ENCODE measurements at regions not wholly inside any gene's neighbourhood (a gene's known extent, or its start where the extent isn't known, plus 50 kb on each side); places are given as distances from the start of the nearest gene placed in this dataset.

DNA sequence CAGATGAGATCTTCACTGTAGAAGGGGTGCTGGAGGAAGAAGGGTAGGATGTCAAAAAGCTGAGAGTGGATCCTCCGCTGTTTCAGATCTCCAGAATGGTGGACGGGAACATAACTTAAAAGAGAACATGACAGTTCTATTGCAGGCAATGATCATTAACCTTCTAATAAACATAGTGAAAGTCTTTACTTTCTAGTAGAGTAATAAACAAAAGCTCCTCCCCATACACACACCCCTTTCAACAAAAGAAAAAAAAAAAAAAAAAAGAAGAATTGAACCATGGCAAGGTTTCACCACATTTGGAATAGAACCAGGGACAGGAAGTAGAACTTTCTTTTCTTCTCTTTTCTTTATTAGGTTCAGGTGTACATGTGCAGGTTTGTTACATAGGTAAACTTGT is 768.1 kb upstream of the RIOK2 start:
- no peak for DNase-seq (ENCODE audit: unreplicated experiment)
- Mint-ChIP-seq H3K4me1 (ENCODE audit: insufficient read depth, unreplicated experiment) (no peaks in the 10 kb centered on the region), H3K4me3 (ENCODE audit: unreplicated experiment) (no peak overlapping the region), H3K36me3 (ENCODE audit: insufficient read depth, unreplicated experiment) (no peaks in the 10 kb centered on the region), H3K9me3 (ENCODE audit: unreplicated experiment) (peaks cover 8% of the 10 kb centered on the region), H3K27ac (ENCODE audit: low read depth, unreplicated experiment) (no peak overlapping the region), H3K27me3 (ENCODE audit: insufficient read depth, unreplicated experiment) (no peaks in the 10 kb centered on the region)
- intact Hi-C loops (cut with micrococcal nuclease), result no loop called here
- no TSS peak for BruUV-seq (replicated peaks)
- TF ChIP-seq, protein P1, sequence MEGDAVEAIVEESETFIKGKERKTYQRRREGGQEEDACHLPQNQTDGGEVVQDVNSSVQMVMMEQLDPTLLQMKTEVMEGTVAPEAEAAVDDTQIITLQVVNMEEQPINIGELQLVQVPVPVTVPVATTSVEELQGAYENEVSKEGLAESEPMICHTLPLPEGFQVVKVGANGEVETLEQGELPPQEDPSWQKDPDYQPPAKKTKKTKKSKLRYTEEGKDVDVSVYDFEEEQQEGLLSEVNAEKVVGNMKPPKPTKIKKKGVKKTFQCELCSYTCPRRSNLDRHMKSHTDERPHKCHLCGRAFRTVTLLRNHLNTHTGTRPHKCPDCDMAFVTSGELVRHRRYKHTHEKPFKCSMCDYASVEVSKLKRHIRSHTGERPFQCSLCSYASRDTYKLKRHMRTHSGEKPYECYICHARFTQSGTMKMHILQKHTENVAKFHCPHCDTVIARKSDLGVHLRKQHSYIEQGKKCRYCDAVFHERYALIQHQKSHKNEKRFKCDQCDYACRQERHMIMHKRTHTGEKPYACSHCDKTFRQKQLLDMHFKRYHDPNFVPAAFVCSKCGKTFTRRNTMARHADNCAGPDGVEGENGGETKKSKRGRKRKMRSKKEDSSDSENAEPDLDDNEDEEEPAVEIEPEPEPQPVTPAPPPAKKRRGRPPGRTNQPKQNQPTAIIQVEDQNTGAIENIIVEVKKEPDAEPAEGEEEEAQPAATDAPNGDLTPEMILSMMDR (IDR thresholded peaks at IDR 0.05; ENCODE audit: unreplicated experiment), result no peak
- ChIA-PET CTCF (interaction anchor here (0.6 to 0.9 kb wide), 4 partner anchors 9 to 422 kb away, joined by 3 to 4 read pairs (median 3); no protein-coding TSS in a partner anchor), POLR2A (interaction anchor here (0.8 kb wide), 1 partner anchor 185 kb away, joined by 3 read pairs; no protein-coding TSS in a partner anchor)

GRCh38 chr5:97955450-97955849 is 772.4 kb upstream of the RIOK2 start:
- Mint-ChIP-seq H3K4me1 (ENCODE audit: insufficient read depth, unreplicated experiment) (no peaks in the 10 kb centered on the region), H3K27me3 (ENCODE audit: insufficient read depth, unreplicated experiment) (no peaks in the 10 kb centered on the region), H3K9me3 (ENCODE audit: unreplicated experiment) (peaks cover 8% of the 10 kb centered on the region), H3K36me3 (ENCODE audit: insufficient read depth, unreplicated experiment) (no peaks in the 10 kb centered on the region), H3K27ac (ENCODE audit: low read depth, unreplicated experiment) (no peak overlapping the region), H3K4me3 (ENCODE audit: unreplicated experiment) (no peak overlapping the region)
- intact Hi-C loops (cut with micrococcal nuclease), result no loop called here
- DNase-seq (ENCODE audit: unreplicated experiment), result no peak
- CTCF ChIA-PET, result no interaction called here
- POLR2A ChIA-PET, result no interaction called here
- TF ChIP-seq, protein P1 (IDR thresholded peaks at IDR 0.05; ENCODE audit: unreplicated experiment), result no peak
- no TSS peak for BruUV-seq (replicated peaks)

- no TSS peak for BruUV-seq (replicated peaks)
- Mint-ChIP-seq H3K27ac (ENCODE audit: low read depth, unreplicated experiment) (no peak overlapping the region), H3K9me3 (ENCODE audit: unreplicated experiment) (no peaks in the 10 kb centered on the region), H3K4me1 (ENCODE audit: insufficient read depth, unreplicated experiment) (no peaks in the 10 kb centered on the region), H3K27me3 (ENCODE audit: insufficient read depth, unreplicated experiment) (no peaks in the 10 kb centered on the region), H3K36me3 (ENCODE audit: insufficient read depth, unreplicated experiment) (no peaks in the 10 kb centered on the region), H3K4me3 (ENCODE audit: unreplicated experiment) (no peak overlapping the region)
- intact Hi-C loops (cut with micrococcal nuclease), result no loop called here
- TF ChIP-seq, protein P1 (IDR thresholded peaks at IDR 0.05; ENCODE audit: unreplicated experiment), result no peak
- ChIA-PET CTCF (interaction anchor here (0.6 kb wide), 2 partner anchors 32 to 413 kb away, joined by 3 read pairs; no protein-coding TSS in a partner anchor), POLR2A (no interaction called here)
- no peak for DNase-seq (ENCODE audit: unreplicated experiment)
These were observed 784.2 kb upstream of the RIOK2 start for GRCh38 chr5:97967292-97967691.

GRCh38 chr5:97968346-97968745 is 785.3 kb upstream of the RIOK2 start:
- H3K27me3 Mint-ChIP-seq (ENCODE audit: insufficient read depth, unreplicated experiment), result no peaks in the 10 kb centered on the region
- no peak overlapping the region for H3K4me3 Mint-ChIP-seq (ENCODE audit: unreplicated experiment)
- POLR2A ChIA-PET, result no interaction called here
- no peaks in the 10 kb centered on the region for H3K36me3 Mint-ChIP-seq (ENCODE audit: insufficient read depth, unreplicated experiment)
- TF ChIP-seq, protein P1 (IDR thresholded peaks at IDR 0.05; ENCODE audit: unreplicated experiment), result no peak
- no TSS peak for BruUV-seq (replicated peaks)
- CTCF ChIA-PET, result no interaction called here
- no peak for DNase-seq (ENCODE audit: unreplicated experiment)
- no peaks in the 10 kb centered on the region for H3K9me3 Mint-ChIP-seq (ENCODE audit: unreplicated experiment)
- intact Hi-C loops (cut with micrococcal nuclease), result no loop called here
- H3K4me1 Mint-ChIP-seq (ENCODE audit: insufficient read depth, unreplicated experiment), result no peaks in the 10 kb centered on the region
- no peak overlapping the region for H3K27ac Mint-ChIP-seq (ENCODE audit: low read depth, unreplicated experiment)
